Forelimb muscle (tissue), 1 donor: ENCODE measurements at regions not wholly inside any gene's neighbourhood (a gene's known extent, or its start where the extent isn't known, plus 50 kb on each side); places are given as distances from the start of the nearest gene placed in this dataset.
"Not testable (repeated sequence)": the region's sequence is repeated elsewhere in the genome, so short reads cannot be mapped to it uniquely, and the experiment has no call there.

ENCODE experiments used
- DNase-seq: peaks from one replicate; pipeline ENCODE4 v3.0.0-alpha.2; 2013; ENCODE audit warnings: low read depth

GRCh38 chr2:120625865-120626560 is 109.7 kb upstream of the GLI2 start:
- no peak for DNase-seq

DNA sequence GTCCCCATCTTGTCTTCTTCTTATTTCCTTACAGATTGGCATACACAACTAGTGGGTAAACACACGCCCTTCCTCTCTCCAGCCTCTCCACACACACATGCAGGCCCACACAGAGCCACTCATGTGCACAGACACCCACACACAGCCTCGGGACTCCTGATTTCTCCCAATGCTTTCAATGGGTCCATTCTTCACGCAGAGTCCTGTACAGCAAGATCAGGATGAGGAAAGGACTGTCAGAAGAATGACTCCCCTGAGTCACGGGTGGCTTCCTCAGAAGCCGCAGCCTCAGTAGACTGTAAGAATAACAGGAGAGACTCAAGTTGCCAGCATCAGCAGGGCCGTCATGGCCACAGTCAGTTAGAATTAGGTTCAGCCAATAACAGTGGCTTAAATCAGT is 109.1 kb upstream of the GLI2 start:
- no peak for DNase-seq

GRCh38 chr2:120628248-120628647 is 107.4 kb upstream of the GLI2 start:
- no peak for DNase-seq

DNA sequence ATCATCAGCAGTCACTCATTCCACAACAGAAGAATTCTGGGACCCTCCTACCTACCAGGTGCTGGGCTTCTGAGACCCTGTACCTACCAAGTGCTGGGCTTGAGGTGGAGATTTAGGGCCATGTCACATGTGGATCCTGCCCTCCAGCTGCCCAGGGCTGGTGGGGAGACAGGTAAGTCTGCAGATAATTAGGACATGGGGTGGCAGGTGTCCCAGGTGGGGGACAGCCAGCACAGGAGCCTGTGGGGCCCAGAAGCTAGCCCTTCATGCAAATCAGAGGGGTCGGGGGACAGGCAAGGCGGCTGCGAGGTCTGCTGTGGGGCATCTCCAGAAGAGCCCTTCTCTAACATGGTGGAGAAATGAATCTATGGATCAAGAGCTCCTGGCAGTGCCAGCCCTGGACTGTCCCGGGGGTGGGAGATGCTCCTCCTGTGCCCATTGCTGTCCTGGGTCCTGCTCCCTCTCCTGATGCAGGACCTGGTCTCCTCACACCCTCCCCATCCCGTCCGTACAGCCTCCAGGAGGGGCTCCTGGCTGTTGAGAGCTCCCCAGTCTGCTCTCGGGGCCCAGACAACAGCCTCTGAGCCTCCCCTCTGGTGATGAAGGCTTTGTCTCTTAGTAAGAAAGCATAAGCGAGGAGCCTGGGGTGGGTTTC is 106.3 kb upstream of the GLI2 start:
- DNase-seq: no peak

DNA sequence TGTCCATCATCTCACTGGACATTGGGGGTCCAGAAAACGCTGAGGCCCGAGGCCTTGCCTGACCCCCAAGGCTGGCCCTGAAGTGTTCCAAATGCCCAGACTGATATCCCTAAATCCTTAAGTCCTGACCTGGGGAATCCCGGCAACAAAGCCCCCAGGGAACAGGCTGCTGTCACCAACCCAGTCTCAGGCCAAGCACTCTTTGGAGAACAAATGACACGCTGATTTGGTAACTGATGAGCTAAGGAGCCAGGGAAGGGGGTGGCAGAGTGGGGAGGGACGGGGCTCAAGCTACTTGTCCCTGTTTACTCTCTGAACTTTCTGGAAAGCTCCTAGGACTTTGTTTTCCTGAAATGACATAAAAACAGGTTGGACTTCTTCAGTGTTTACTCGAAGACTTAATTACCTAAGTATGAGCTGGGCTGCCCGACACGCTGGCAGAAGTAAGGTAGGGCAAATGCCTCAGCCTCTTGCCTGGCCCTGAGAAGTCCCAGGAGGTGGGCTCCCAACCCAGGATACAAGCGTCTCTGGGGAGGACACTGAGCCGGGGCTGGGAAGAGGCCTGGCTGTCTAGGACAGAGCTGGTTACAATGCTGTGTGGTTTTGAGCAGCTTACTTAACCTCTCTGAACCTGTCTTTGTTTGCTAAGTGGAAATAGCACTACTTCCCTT is 105.5 kb upstream of the GLI2 start:
- DNase-seq: no peak

- DNase-seq: no peak
These were observed 104.4 kb upstream of the GLI2 start for GRCh38 chr2:120631236-120631635.

DNA sequence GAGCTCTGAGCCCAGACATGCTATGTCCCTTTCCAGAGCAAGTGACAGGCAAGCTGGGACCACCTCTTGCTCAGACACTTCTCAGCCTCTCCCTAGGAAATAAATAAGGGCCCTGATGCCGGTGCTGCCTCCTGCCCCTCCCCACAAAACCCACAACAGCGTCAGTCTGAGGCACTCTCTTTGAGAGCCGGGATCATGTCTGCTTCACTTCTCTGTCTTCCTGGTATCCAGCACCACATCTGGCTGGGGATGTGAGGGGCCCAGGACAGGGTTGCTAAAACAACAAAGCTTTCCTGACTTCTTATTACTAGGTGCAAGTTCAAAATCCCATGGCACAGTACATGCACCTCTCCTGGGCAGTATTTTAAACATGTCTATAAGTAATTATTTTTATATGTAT is 103.9 kb upstream of the GLI2 start:
- DNase-seq: no peak

- DNase-seq: no peak
These were observed 102.6 kb upstream of the GLI2 start for GRCh38 chr2:120632796-120633646.

DNA sequence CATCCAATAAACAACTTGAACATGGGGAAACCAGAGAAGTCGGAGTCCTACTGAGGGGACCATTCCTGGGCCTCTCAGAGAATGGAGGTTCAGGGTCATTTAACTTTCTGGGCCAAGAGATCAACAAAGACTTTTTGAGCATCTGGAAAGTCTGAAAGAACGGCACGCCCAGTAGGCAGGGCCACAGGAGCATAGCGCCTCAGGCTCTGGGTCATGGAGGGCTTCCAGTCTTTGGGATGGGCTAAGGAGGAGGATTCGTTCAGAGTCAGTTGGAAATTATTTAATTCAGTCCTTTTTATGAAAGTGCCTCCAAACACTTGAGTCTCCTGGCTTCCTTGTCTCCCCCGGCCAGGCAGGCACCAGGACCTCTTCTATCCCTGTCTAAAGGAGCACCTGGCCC is 101.1 kb upstream of the GLI2 start:
- DNase-seq: no peak

DNA sequence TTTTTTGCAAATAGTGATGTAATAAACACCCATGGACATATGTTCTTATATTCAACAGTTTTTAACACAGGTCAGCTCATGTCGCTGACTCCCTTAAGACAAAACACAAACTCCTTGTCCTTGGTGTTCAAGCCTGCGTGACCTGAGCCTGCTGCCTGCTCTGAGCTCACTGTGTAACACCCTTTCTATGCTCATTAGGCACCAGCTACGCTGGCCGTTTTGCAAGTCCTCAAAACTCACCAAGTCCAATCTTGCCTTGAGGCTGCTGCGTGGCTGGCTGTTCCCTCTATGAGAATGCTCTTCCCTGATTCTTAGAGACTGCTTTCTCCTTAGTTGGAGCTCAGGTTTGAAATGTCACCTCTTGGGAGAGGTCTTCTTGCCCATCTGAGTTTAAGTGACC is 100.5 kb upstream of the GLI2 start:
- DNase-seq: no peak

GRCh38 chr2:120637847-120638246 is 97.8 kb upstream of the GLI2 start:
- no peak for DNase-seq

DNA sequence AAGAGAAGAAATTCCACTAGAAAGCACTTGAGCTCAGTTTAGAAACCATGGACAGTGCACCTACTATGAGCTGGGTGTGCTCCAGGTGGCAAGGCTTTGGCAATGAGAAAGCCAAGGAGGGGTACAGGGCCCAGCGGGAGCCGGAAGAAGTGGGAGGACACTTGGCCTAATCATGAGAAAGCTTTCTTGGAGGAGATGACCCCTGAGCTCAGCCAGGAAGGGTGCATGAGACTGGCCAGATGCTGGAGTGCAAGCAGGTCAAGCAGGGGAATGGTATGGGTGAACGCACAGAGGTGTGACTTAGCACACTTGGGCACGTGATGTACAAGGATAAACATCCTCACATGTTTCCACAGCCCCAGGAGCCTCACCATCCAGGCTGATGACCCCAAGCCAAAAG is 97.2 kb upstream of the GLI2 start:
- no peak for DNase-seq

GRCh38 chr2:120641366-120641771 is 94.3 kb upstream of the GLI2 start:
- DNase-seq: no peak

- no peak for DNase-seq
These were observed 93.0 kb upstream of the GLI2 start for GRCh38 chr2:120642646-120643045.

DNA sequence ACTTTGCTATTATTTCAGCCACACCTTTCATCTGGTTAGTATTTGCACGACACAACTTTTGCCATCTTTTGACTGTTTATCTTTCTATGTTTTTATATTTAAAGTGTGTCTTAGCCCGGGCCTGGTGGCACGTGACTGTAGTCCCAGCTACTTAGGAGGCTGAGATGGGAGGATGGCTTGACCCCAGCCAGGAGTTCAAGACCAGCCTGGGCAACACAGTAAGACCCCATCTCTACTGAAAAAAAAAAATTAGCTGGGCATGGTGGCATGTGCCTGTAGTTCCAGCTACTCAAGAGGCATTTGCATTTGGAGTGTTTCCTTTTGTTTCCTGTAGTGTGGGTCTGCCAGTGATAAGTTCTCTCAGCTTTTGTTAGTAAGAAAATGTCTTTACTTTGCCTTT is 88.7 kb upstream of the GLI2 start:
- DNase-seq: no peak

GRCh38 chr2:120647487-120647886 is 88.2 kb upstream of the GLI2 start:
- no peak for DNase-seq

- not testable (repeated sequence) for DNase-seq
These were observed 86.3 kb upstream of the GLI2 start for GRCh38 chr2:120649381-120649780.

- DNase-seq: no peak
These were observed 85.5 kb upstream of the GLI2 start for GRCh38 chr2:120650022-120650644.

DNA sequence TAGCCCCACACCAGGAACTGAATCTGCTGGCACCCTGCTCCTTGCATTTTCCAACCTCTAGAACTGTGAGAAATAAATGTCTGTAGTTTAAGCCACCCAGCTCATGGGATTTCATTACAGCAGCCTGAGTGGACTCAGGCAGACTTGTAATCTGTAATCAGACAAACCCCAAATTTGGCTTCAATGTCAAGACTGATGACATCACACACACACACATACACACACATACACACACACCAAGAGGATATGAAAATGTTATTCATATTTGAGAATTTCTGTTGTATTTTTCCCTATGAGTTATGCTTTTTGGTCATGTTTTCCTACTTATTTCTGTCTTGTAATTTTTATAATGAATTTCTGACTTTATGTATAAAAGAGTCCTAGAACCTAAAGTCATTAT is 83.8 kb upstream of the GLI2 start:
- DNase-seq: no peak

DNA sequence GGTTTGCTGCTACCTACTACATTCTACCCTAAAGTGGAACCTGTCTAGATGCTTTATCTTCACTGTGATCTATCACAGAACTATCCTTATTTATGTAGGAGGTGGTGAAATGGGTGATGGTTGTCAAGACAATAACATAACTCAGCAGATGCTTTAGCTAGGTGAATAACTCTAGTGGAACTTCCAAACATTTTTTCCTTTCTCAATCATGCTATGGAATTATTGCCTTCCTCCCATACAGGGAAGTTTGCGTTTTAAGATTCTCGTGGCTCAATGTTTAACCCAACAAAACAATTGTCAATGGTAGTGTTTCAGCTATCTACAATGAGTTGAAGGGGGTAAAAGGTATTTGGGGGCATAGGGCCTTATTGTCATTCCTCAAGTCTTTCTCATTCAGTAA is 82.6 kb upstream of the GLI2 start:
- DNase-seq: no peak

GRCh38 chr2:120653871-120654270 is 81.8 kb upstream of the GLI2 start:
- no peak for DNase-seq
